MM.1S (cell line): ENCODE measurements at regions not wholly inside any gene's neighbourhood (a gene's known extent, or its start where the extent isn't known, plus 50 kb on each side); places are given as distances from the start of the nearest gene placed in this dataset.

Experiments used
- DNase-seq: peaks from one replicate; pipeline ENCODE4 v3.0.0-alpha.2; 2015
- H2AFZ ChIP-seq: fragments of 300-600 bp; sonication (generic); 2 replicates; pipeline ENCODE4 v1.6.0; 2016; ENCODE audit warnings: antibody characterized with exemption, low read length
- H3F3A ChIP-seq: fragments of 300-600 bp; sonication (generic); 2 replicates; pipeline ENCODE4 v1.6.1; 2016; ENCODE audit warnings: mild to moderate bottlenecking, antibody characterized with exemption, low read length, moderate library complexity, mixed read lengths; ENCODE audit not compliant: insufficient read depth
- H3K27ac ChIP-seq: fragments of 300-600 bp; sonication (generic); 2 replicates; pipeline ENCODE4 v1.5.1; 2016; ENCODE audit warnings: mild to moderate bottlenecking, low read length
- H3K27me3 ChIP-seq: fragments of 300-600 bp; sonication (generic); replicated peaks from 2 replicates; pipeline ENCODE4 v1.6.0; 2016; ENCODE audit warnings: low read length; ENCODE audit not compliant: insufficient read depth
- H3K36me3 ChIP-seq: fragments of 300-600 bp; sonication (generic); replicated peaks from 2 replicates; pipeline ENCODE4 v1.6.1; 2016; ENCODE audit warnings: mild to moderate bottlenecking, low read length, mixed read lengths; ENCODE audit not compliant: insufficient read depth
- H3K4me1 ChIP-seq: fragments of 300-600 bp; sonication (generic); 2 replicates; pipeline ENCODE4 v1.6.1; 2016; ENCODE audit warnings: low read length, mixed read lengths
- H3K4me2 ChIP-seq: fragments of 300-600 bp; sonication (generic); 2 replicates; pipeline ENCODE4 v1.6.0; 2016; ENCODE audit warnings: low read depth, low read length
- H3K4me3 ChIP-seq: fragments of 300-600 bp; sonication (generic); 2 replicates; pipeline ENCODE4 v1.5.1; 2016; ENCODE audit warnings: low read length, mixed read lengths
- H3K79me2 ChIP-seq: fragments of 300-600 bp; sonication (generic); 2 replicates; pipeline ENCODE4 v1.6.1; 2016; ENCODE audit warnings: mixed run types, low read length, mixed read lengths
- H3K9ac ChIP-seq: fragments of 300-600 bp; sonication (generic); 2 replicates; pipeline ENCODE4 v1.6.1; 2016; ENCODE audit warnings: low read length, mixed read lengths
- H3K9me2 ChIP-seq: fragments of 300-600 bp; sonication (generic); replicated peaks from 2 replicates; pipeline ENCODE4 v1.6.1; 2016; ENCODE audit warnings: mild to moderate bottlenecking, low read length, mixed read lengths; ENCODE audit not compliant: insufficient read depth
- H3K9me3 ChIP-seq: fragments of 300-600 bp; sonication (generic); replicated peaks from 2 replicates; pipeline ENCODE4 v1.6.1; 2016; ENCODE audit warnings: mild to moderate bottlenecking, low read length, mixed read lengths; ENCODE audit not compliant: insufficient read depth
- H4K20me1 ChIP-seq: fragments of 300-600 bp; sonication (generic); 2 replicates; pipeline ENCODE4 v1.6.1; 2016; ENCODE audit warnings: mild to moderate bottlenecking, low read length, moderate library complexity, mixed read lengths; ENCODE audit not compliant: insufficient read depth
- EZH2 ChIP-seq: fragments of 300-600 bp; sonication (generic); optimal IDR thresholded peaks from 2 replicates; pipeline ENCODE3; 2017; ENCODE audit warnings: low read depth, mild to moderate bottlenecking, antibody characterized with exemption, low read length, mixed read lengths
- EZH2phosphoT487 ChIP-seq: fragments of 300-600 bp; sonication (generic); IDR thresholded peaks from 2 replicates; pipeline ENCODE4 v1.6.1; 2018; ENCODE audit warnings: antibody characterized with exemption, low read length
- TF ChIP-seq, protein P1 (sequence below): fragments of 300-600 bp; sonication (generic); IDR thresholded peaks from 2 replicates; pipeline ENCODE4 v1.5.1; 2016; ENCODE audit warnings: antibody characterized with exemption, low read length, mixed read lengths

DNA sequence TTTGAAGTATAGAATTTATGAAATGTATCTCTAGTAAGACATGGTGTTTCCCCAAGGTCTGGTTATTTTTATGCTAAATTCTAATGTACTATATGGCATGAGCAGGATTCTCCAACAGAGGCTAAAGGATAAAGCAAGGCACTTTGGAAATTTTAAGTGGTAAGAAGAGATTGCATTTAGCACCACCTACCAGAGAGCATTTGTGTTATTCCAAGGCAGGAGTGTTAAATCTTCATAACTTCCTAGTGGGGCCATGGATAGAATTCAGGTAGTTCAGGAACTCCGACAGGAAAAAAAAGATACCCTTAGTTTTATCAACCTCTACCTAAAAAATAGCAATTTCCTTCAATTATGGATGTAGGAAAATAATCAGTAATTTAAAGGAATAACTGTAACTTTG, 497.4 kb upstream of the CRIM1 start:
- H3K9ac ChIP-seq = no peak overlapping the region
- no peaks in the 10 kb centered on the region for H3K9me2 ChIP-seq
- H2AFZ ChIP-seq = no peak overlapping the region
- H3K36me3 ChIP-seq = no peaks in the 10 kb centered on the region
- no peaks in the 10 kb centered on the region for H3K4me1 ChIP-seq
- no peaks in the 10 kb centered on the region for H3K79me2 ChIP-seq
- H3F3A ChIP-seq = no peaks in the 10 kb centered on the region
- H3K27ac ChIP-seq = no peak overlapping the region
- no peaks in the 10 kb centered on the region for H3K9me3 ChIP-seq
- no peak overlapping the region for H3K4me3 ChIP-seq
- no peaks in the 10 kb centered on the region for H3K27me3 ChIP-seq
- no peak for DNase-seq
- H4K20me1 ChIP-seq = no peaks in the 10 kb centered on the region
- TF ChIP-seq, protein P1, sequence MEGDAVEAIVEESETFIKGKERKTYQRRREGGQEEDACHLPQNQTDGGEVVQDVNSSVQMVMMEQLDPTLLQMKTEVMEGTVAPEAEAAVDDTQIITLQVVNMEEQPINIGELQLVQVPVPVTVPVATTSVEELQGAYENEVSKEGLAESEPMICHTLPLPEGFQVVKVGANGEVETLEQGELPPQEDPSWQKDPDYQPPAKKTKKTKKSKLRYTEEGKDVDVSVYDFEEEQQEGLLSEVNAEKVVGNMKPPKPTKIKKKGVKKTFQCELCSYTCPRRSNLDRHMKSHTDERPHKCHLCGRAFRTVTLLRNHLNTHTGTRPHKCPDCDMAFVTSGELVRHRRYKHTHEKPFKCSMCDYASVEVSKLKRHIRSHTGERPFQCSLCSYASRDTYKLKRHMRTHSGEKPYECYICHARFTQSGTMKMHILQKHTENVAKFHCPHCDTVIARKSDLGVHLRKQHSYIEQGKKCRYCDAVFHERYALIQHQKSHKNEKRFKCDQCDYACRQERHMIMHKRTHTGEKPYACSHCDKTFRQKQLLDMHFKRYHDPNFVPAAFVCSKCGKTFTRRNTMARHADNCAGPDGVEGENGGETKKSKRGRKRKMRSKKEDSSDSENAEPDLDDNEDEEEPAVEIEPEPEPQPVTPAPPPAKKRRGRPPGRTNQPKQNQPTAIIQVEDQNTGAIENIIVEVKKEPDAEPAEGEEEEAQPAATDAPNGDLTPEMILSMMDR = peak; percentile 32
- TF ChIP-seq EZH2 = no peak
- H3K4me2 ChIP-seq = no peak overlapping the region

DNA sequence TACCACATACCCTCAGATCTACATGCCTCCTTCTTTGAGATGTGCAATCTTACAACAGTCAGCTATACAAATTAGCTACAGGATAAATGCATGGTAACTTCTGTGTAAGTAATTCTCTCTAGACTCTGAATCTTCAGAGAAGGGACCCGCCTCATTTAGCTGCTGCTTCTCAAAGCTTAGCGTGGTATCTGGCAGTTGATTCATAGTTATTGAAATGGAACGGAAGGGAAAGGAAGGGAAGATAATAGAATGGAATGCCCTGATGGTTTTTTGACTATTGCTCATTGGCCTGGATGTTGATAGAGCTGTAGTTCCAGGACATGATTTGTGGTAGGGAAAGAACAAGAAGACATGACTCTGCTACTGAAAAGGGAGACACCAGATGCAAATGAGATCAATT, 498.1 kb upstream of the CRIM1 start:
- Histone ChIP-seq H4K20me1 (no peaks in the 10 kb centered on the region), H3F3A (no peaks in the 10 kb centered on the region), H3K9ac (no peak overlapping the region), H3K9me2 (no peaks in the 10 kb centered on the region), H3K4me2 (no peak overlapping the region), H3K9me3 (no peaks in the 10 kb centered on the region), H3K36me3 (no peaks in the 10 kb centered on the region), H3K79me2 (no peaks in the 10 kb centered on the region), H3K27ac (no peak overlapping the region), H3K27me3 (no peaks in the 10 kb centered on the region), H2AFZ (no peak overlapping the region), H3K4me3 (no peak overlapping the region), H3K4me1 (no peaks in the 10 kb centered on the region)
- TF ChIP-seq, protein P1 = no peak
- TF ChIP-seq EZH2phosphoT487 = no peak
- no peak for TF ChIP-seq EZH2
- no peak for DNase-seq

DNA sequence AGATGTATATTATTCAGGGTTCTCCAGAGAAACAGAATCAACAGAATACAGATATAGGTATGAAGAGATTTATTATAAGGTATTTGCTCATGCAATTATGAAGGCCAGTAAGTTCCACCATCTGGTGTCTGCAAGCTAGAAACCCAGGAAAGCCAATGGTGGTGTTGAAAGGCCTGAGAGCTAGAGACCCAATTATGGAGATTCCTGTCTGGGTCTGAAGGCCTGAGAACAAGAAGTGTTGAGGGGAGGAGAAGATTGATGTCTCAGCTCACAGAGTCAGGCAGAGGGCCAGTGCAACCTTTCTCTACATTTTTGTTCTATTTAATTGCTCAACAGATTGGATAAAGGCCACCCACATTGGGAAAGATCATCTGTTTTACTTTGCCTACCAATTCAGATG, 524.2 kb upstream of the CRIM1 start:
- no peaks in the 10 kb centered on the region for H3K9me3 ChIP-seq
- H3K79me2 ChIP-seq = no peaks in the 10 kb centered on the region
- no peaks in the 10 kb centered on the region for H3K27me3 ChIP-seq
- H2AFZ ChIP-seq = no peak overlapping the region
- TF ChIP-seq, protein P1 = no peak
- no peak for TF ChIP-seq EZH2
- no peak for TF ChIP-seq EZH2phosphoT487
- H3K4me1 ChIP-seq = no peaks in the 10 kb centered on the region
- H3K27ac ChIP-seq = no peak overlapping the region
- H3K36me3 ChIP-seq = no peaks in the 10 kb centered on the region
- no peak overlapping the region for H3K4me2 ChIP-seq
- no peak for DNase-seq
- H3F3A ChIP-seq = no peaks in the 10 kb centered on the region
- H3K4me3 ChIP-seq = no peak overlapping the region
- no peaks in the 10 kb centered on the region for H3K9me2 ChIP-seq
- H4K20me1 ChIP-seq = no peaks in the 10 kb centered on the region
- no peak overlapping the region for H3K9ac ChIP-seq
